ENCODE measurements at regions not wholly inside any gene's neighbourhood (a gene's known extent, or its start where the extent isn't known, plus 50 kb on each side); places are given as distances from the start of the nearest gene placed in this dataset.
A peak's percentile ranks its signal among the peaks of the same experiment; 100 is the strongest.

GRCh38 chr7:85714951-85715350 is 528.1 kb upstream of the SEMA3D start:
- WGBS, 5 donors: 63 to 76% (median 73%) methylated on average over 2 of the region's 2 CpGs
- no peaks in the 10 kb centered on the region for H3K4me1 ChIP-seq
- H3K27ac ChIP-seq: no peak overlapping the region
- H3K4me3 ChIP-seq: no peak overlapping the region
- no peak for DNase-seq
- no peak for TF ChIP-seq CTCF (IDR thresholded peaks at IDR 0.05 in 8 of 11, conservative IDR thresholded peaks at IDR 0.05 in 3 of 11)
- no peak for TF ChIP-seq POLR2A (IDR thresholded peaks at IDR 0.05)
- TF ChIP-seq POLR2AphosphoS5 (IDR thresholded peaks at IDR 0.05): no peak
- no peaks in the 10 kb centered on the region for H3K36me3 ChIP-seq
- H3K9me3 ChIP-seq: no peaks in the 10 kb centered on the region
- intact Hi-C loops (cut with DNase I; ENCODE audit: low total_unique reads): no loop called here
- H3K27me3 ChIP-seq (replicated peaks in 1 of 7): no peaks in the 10 kb centered on the region

GRCh38 chr7:85714043-85714578 is 527.3 kb upstream of the SEMA3D start:
- intact Hi-C loops (cut with DNase I; ENCODE audit: low total_unique reads): no loop called here
- no peaks in the 10 kb centered on the region for H3K36me3 ChIP-seq
- 78 to 85% (median 83%) methylated on average over 2 of the region's 2 CpGs for WGBS, 5 donors
- H3K27ac ChIP-seq: no peak overlapping the region
- DNase-seq: no peak
- no peak overlapping the region for H3K4me3 ChIP-seq
- H3K27me3 ChIP-seq (replicated peaks in 1 of 7): no peaks in the 10 kb centered on the region
- no peaks in the 10 kb centered on the region for H3K9me3 ChIP-seq
- TF ChIP-seq POLR2A (IDR thresholded peaks at IDR 0.05) (no peak), CTCF (IDR thresholded peaks at IDR 0.05 in 8 of 11, conservative IDR thresholded peaks at IDR 0.05 in 3 of 11) (no peak), POLR2AphosphoS5 (IDR thresholded peaks at IDR 0.05) (no peak)
- H3K4me1 ChIP-seq: no peaks in the 10 kb centered on the region

- Histone ChIP-seq H3K9me3 (no peaks in the 10 kb centered on the region), H3K27me3 (replicated peaks in 1 of 7) (no peaks in the 10 kb centered on the region), H3K27ac (no peak overlapping the region), H3K36me3 (no peaks in the 10 kb centered on the region), H3K4me3 (no peak overlapping the region), H3K4me1 (no peaks in the 10 kb centered on the region)
- TF ChIP-seq POLR2AphosphoS5 (IDR thresholded peaks at IDR 0.05) (no peak), CTCF (IDR thresholded peaks at IDR 0.05 in 8 of 11, conservative IDR thresholded peaks at IDR 0.05 in 3 of 11) (no peak), POLR2A (IDR thresholded peaks at IDR 0.05) (no peak)
- intact Hi-C loops (cut with DNase I; ENCODE audit: low total_unique reads): no loop called here
- DNase-seq: no peak
- 88 to 100% (median 96%) methylated on average over 1 of the region's 1 CpG for WGBS, 5 donors
Observed at GRCh38 chr7:85713171-85713570, 526.3 kb upstream of the SEMA3D start.

- intact Hi-C loops (cut with DNase I; ENCODE audit: low total_unique reads): no loop called here
- DNase-seq: no peak
- H3K9me3 ChIP-seq: no peaks in the 10 kb centered on the region
- TF ChIP-seq CTCF (IDR thresholded peaks at IDR 0.05 in 8 of 11, conservative IDR thresholded peaks at IDR 0.05 in 3 of 11) (no peak), POLR2A (IDR thresholded peaks at IDR 0.05) (no peak), POLR2AphosphoS5 (IDR thresholded peaks at IDR 0.05) (no peak)
- H3K4me1 ChIP-seq: no peaks in the 10 kb centered on the region
- H3K27ac ChIP-seq: peak overlapping the region in 3 of 8 donors; percentile 26 to 70 (median 53)
- H3K27me3 ChIP-seq (replicated peaks in 1 of 7): no peaks in the 10 kb centered on the region
- WGBS, 5 donors: 49 to 71% (median 61%) methylated on average over 2 of the region's 2 CpGs
- H3K36me3 ChIP-seq: no peaks in the 10 kb centered on the region
- H3K4me3 ChIP-seq: no peak overlapping the region
Observed at GRCh38 chr7:85711894-85712293, 525.0 kb upstream of the SEMA3D start.

Data from spleen (tissue), 11 donors.